ENCODE measurements at regions not wholly inside any gene's neighbourhood (a gene's known extent, or its start where the extent isn't known, plus 50 kb on each side); places are given as distances from the start of the nearest gene placed in this dataset.

- H3K4me3 ChIP-seq = no peak overlapping the region
- TF ChIP-seq CTCF (IDR thresholded peaks at IDR 0.05) (peak in 1 of 4 experiments; percentile 32), POLR2A (IDR thresholded peaks at IDR 0.05) (no peak)
- intact Hi-C loops (cut with DNase I; ENCODE audit: low total_unique reads) = no loop called here
- no peaks in the 10 kb centered on the region for H3K36me3 ChIP-seq
- no peak overlapping the region for H3K27ac ChIP-seq
- no peak for DNase-seq
- no peaks in the 10 kb centered on the region for H3K27me3 ChIP-seq
- H3K4me1 ChIP-seq = no peaks in the 10 kb centered on the region
- H3K9me3 ChIP-seq = no peaks in the 10 kb centered on the region
These were observed 171.2 kb upstream of the COL1A2 start for GRCh38 chr7:94223375-94224084.

GRCh38 chr7:94228223-94228622 lies 166.5 kb upstream of the COL1A2 start:
- no peaks in the 10 kb centered on the region for H3K9me3 ChIP-seq
- H3K27ac ChIP-seq = no peak overlapping the region
- no peaks in the 10 kb centered on the region for H3K4me1 ChIP-seq
- no peaks in the 10 kb centered on the region for H3K27me3 ChIP-seq
- H3K4me3 ChIP-seq = no peak overlapping the region
- TF ChIP-seq CTCF (IDR thresholded peaks at IDR 0.05) = no peak
- DNase-seq = no peak
- H3K36me3 ChIP-seq = no peaks in the 10 kb centered on the region
- intact Hi-C loops (cut with DNase I; ENCODE audit: low total_unique reads) = no loop called here

- Histone ChIP-seq H3K27ac (no peak overlapping the region), H3K9me3 (no peaks in the 10 kb centered on the region), H3K36me3 (no peaks in the 10 kb centered on the region), H3K27me3 (no peaks in the 10 kb centered on the region), H3K4me1 (no peaks in the 10 kb centered on the region), H3K4me3 (no peak overlapping the region)
- no peak for TF ChIP-seq CTCF (IDR thresholded peaks at IDR 0.05)
- no peak for TF ChIP-seq POLR2A (IDR thresholded peaks at IDR 0.05)
- no peak for DNase-seq
- intact Hi-C loops (cut with DNase I; ENCODE audit: low total_unique reads) = no loop called here
These were observed 166.0 kb upstream of the COL1A2 start for GRCh38 chr7:94228678-94229077.

- Histone ChIP-seq H3K9me3 (no peaks in the 10 kb centered on the region), H3K4me3 (no peak overlapping the region), H3K4me1 (no peaks in the 10 kb centered on the region), H3K36me3 (no peaks in the 10 kb centered on the region), H3K27ac (no peak overlapping the region), H3K27me3 (no peaks in the 10 kb centered on the region)
- DNase-seq = no peak
- intact Hi-C loops (cut with DNase I; ENCODE audit: low total_unique reads) = no loop called here
- TF ChIP-seq POLR2A (IDR thresholded peaks at IDR 0.05) (no peak), CTCF (IDR thresholded peaks at IDR 0.05) (no peak)
These were observed 163.4 kb upstream of the COL1A2 start for GRCh38 chr7:94231305-94231704.

GRCh38 chr7:94236960-94237359 lies 157.7 kb upstream of the COL1A2 start:
- Histone ChIP-seq H3K27me3 (no peaks in the 10 kb centered on the region), H3K9me3 (no peaks in the 10 kb centered on the region), H3K27ac (no peak overlapping the region), H3K4me1 (no peaks in the 10 kb centered on the region), H3K4me3 (no peak overlapping the region), H3K36me3 (no peaks in the 10 kb centered on the region)
- intact Hi-C loops (cut with DNase I; ENCODE audit: low total_unique reads) = no loop called here
- TF ChIP-seq CTCF (IDR thresholded peaks at IDR 0.05) (no peak), POLR2A (IDR thresholded peaks at IDR 0.05) (no peak)
- no peak for DNase-seq

Measured in uterus (tissue), 3 donors.